ENCODE measurements at regions not wholly inside any gene's neighbourhood (a gene's known extent, or its start where the extent isn't known, plus 50 kb on each side); places are given as distances from the start of the nearest gene placed in this dataset.

- Histone ChIP-seq H3K4me3 (replicated peaks in 1 of 3; ENCODE audit: insufficient read depth in 1 of 3, low read depth in 2 of 3, low read length in 3 of 3) (no peak overlapping the region), H2AFZ (ENCODE audit: low read length) (no peak overlapping the region), H3K9me3 (ENCODE audit: low read length) (no peaks in the 10 kb centered on the region), H3K4me1 (ENCODE audit: insufficient read depth, low read length) (no peaks in the 10 kb centered on the region), H3K9ac (ENCODE audit: insufficient read depth, low read depth, low read length) (no peak overlapping the region), H4K20me1 (ENCODE audit: insufficient read depth, low read length) (no peaks in the 10 kb centered on the region), H3K27ac (ENCODE audit: extremely low read length, insufficient read depth, low read length) (no peak overlapping the region), H3K4me2 (ENCODE audit: low read depth, low read length) (no peak overlapping the region), H3K27me3 (ENCODE audit: control insufficient read depth in 1 of 2, insufficient read depth in 2 of 2, low read length in 2 of 2) (no peaks in the 10 kb centered on the region; a peak in 1 of 5 replicates), H3K36me3 (replicated peaks in 1 of 2; ENCODE audit: control insufficient read depth in 1 of 2, insufficient read depth in 2 of 2, low read length in 2 of 2) (no peaks in the 10 kb centered on the region), H3K79me2 (ENCODE audit: insufficient read depth, low read length) (no peaks in the 10 kb centered on the region)
- TF ChIP-seq ZNF605 (CRISPR knock-in tag; IDR thresholded peaks at IDR 0.05) (no peak), ZNF235 (CRISPR knock-in tag; IDR thresholded peaks at IDR 0.05; ENCODE audit: borderline replicate concordance) (no peak), ZNF691 (CRISPR knock-in tag; IDR thresholded peaks at IDR 0.05; ENCODE audit: borderline replicate concordance, low read depth) (no peak), MIER2 (CRISPR knock-in tag; IDR thresholded peaks at IDR 0.05) (no peak), ZNF282 (IDR thresholded peaks at IDR 0.05; ENCODE audit: partially characterized antibody) (no peak), TIGD3 (CRISPR knock-in tag; IDR thresholded peaks at IDR 0.05; ENCODE audit: borderline replicate concordance) (no peak), HDAC6 (IDR thresholded peaks at IDR 0.05; ENCODE audit: low read depth, low read length) (no peak)
- in situ Hi-C loops (cut with HindIII; ENCODE audit: extremely low pct_ligation_motif_present, low pct_unique_long_range_greater_than_20kb) (no loop called here), intact Hi-C loops (cut with micrococcal nuclease; ENCODE audit: unreplicated experiment) (no loop called here)
- 3% methylated on average over 4 of the region's 4 CpGs for WGBS (ENCODE audit: low lambda C conversion rate)
- ChIA-PET POLR2A (no interaction called here), CTCF (ENCODE audit: low intra/inter-chr PET ratio, low total read pairs) (no interaction called here)
- DNase-seq (ENCODE audit: low spot score) (no peak), FAIRE-seq (no peak), ATAC-seq (no peak)
- no TSS peak for BruUV-seq (replicated peaks)
Observed at GRCh38 chr1:30487042-30487441, 236.3 kb downstream of the MATN1 start.

- no peaks in the 10 kb centered on the region for H3K9me3 ChIP-seq (ENCODE audit: low read length)
- H3K36me3 ChIP-seq (replicated peaks in 1 of 2; ENCODE audit: control insufficient read depth in 1 of 2, insufficient read depth in 2 of 2, low read length in 2 of 2), result no peaks in the 10 kb centered on the region
- POLR2A ChIA-PET, result no interaction called here
- H3K4me2 ChIP-seq (ENCODE audit: low read depth, low read length), result no peak overlapping the region
- no peak overlapping the region for H3K9ac ChIP-seq (ENCODE audit: insufficient read depth, low read depth, low read length)
- H3K4me3 ChIP-seq (replicated peaks in 1 of 3; ENCODE audit: insufficient read depth in 1 of 3, low read depth in 2 of 3, low read length in 3 of 3), result no peak overlapping the region
- in situ Hi-C loops (cut with HindIII; ENCODE audit: extremely low pct_ligation_motif_present, low pct_unique_long_range_greater_than_20kb), result no loop called here
- H3K79me2 ChIP-seq (ENCODE audit: insufficient read depth, low read length), result no peaks in the 10 kb centered on the region
- H3K27ac ChIP-seq (ENCODE audit: extremely low read length, insufficient read depth, low read length), result no peak overlapping the region
- no TSS peak for BruUV-seq (replicated peaks)
- no peaks in the 10 kb centered on the region; a peak in 1 of 5 replicates for H3K27me3 ChIP-seq (ENCODE audit: control insufficient read depth in 1 of 2, insufficient read depth in 2 of 2, low read length in 2 of 2)
- H2AFZ ChIP-seq (ENCODE audit: low read length), result no peak overlapping the region
- intact Hi-C loops (cut with micrococcal nuclease; ENCODE audit: unreplicated experiment), result no loop called here
- no peak for ATAC-seq
- DNase-seq (ENCODE audit: low spot score), result no peak
- FAIRE-seq, result no peak
- CTCF ChIA-PET (ENCODE audit: low intra/inter-chr PET ratio, low total read pairs), result no interaction called here
- no peaks in the 10 kb centered on the region for H3K4me1 ChIP-seq (ENCODE audit: insufficient read depth, low read length)
- no peaks in the 10 kb centered on the region for H4K20me1 ChIP-seq (ENCODE audit: insufficient read depth, low read length)
- WGBS (ENCODE audit: low lambda C conversion rate), result 12% methylated on average over 6 of the region's 6 CpGs
- no peak for TF ChIP-seq DRAP1 (CRISPR knock-in tag; IDR thresholded peaks at IDR 0.05)
- TF ChIP-seq ZMYM3 (CRISPR knock-in tag; IDR thresholded peaks at IDR 0.05), result no peak
- peak; percentile 52 for TF ChIP-seq ZNF629 (CRISPR knock-in tag; conservative IDR thresholded peaks at IDR 0.05)
- no peak for TF ChIP-seq TBX3 (IDR thresholded peaks at IDR 0.05; ENCODE audit: borderline replicate concordance)
- no peak for TF ChIP-seq ZNF33A (CRISPR knock-in tag; IDR thresholded peaks at IDR 0.05; ENCODE audit: borderline replicate concordance)
- no peak for TF ChIP-seq POGK (CRISPR knock-in tag; conservative IDR thresholded peaks at IDR 0.05)
Observed at GRCh38 chr1:30485072-30485471, 238.3 kb downstream of the MATN1 start.
